ENCODE measurements at regions not wholly inside any gene's neighbourhood (a gene's known extent, or its start where the extent isn't known, plus 50 kb on each side); places are given as distances from the start of the nearest gene placed in this dataset.

- ATAC-seq (no peak), DNase-seq (ENCODE audit: extremely low read depth in 1 of 4, low spot score in 3 of 4) (no peak), FAIRE-seq (no peak)
- H3K4me2 ChIP-seq (ENCODE audit: insufficient read depth, low read length) = no peak overlapping the region
- CTCF ChIA-PET (ENCODE audit: low intra/inter-chr PET ratio) = no interaction called here
- H4K20me1 ChIP-seq (replicated peaks; ENCODE audit: control insufficient read depth, insufficient read depth, low read length) = no peaks in the 10 kb centered on the region
- H3K9ac ChIP-seq (ENCODE audit: insufficient read depth in 1 of 2, low read depth in 2 of 2, low read length in 2 of 2) = no peak overlapping the region
- no peaks in the 10 kb centered on the region for H3K79me2 ChIP-seq (ENCODE audit: control insufficient read depth, insufficient read depth, low read length)
- no peak overlapping the region for H3K27ac ChIP-seq (ENCODE audit: extremely low read depth, low read depth, low read length)
- no peaks in the 10 kb centered on the region for H3K9me3 ChIP-seq (replicated peaks; ENCODE audit: control insufficient read depth, insufficient read depth, low read depth, low read length)
- H3K4me1 ChIP-seq (replicated peaks in 1 of 2; ENCODE audit: control insufficient read depth in 2 of 2, insufficient read depth in 2 of 2, low read length in 2 of 2) = no peaks in the 10 kb centered on the region
- WGBS (ENCODE audit: insufficient coverage, low coverage, missing lambda C conversion rate) = under 1% methylated on average over 7 of the region's 7 CpGs
- no peaks in the 10 kb centered on the region for H3K36me3 ChIP-seq (ENCODE audit: control insufficient read depth, insufficient read depth, low read length)
- no peak for TF ChIP-seq ATF1 (CRISPR knock-in tag; IDR thresholded peaks at IDR 0.05)
- no peak for TF ChIP-seq ATF1 (tag; IDR thresholded peaks at IDR 0.05)
- TF ChIP-seq BRF1 (IDR thresholded peaks at IDR 0.05; ENCODE audit: borderline replicate concordance, extremely low read depth, insufficient read length) = no peak
- TF ChIP-seq NELFE (IDR thresholded peaks at IDR 0.05; ENCODE audit: insufficient read depth, insufficient read length) = no peak
- no peak for TF ChIP-seq TCF7L2 (IDR thresholded peaks at IDR 0.05; ENCODE audit: low read depth, low read length)
- TF ChIP-seq ZBTB11 (CRISPR knock-in tag; IDR thresholded peaks at IDR 0.05) = no peak
- no peak for TF ChIP-seq U2AF1 (optimal IDR thresholded peaks at IDR 0.05; ENCODE audit: low read depth, low read length)
- no peak for TF ChIP-seq ETV1 (tag; conservative IDR thresholded peaks at IDR 0.05; ENCODE audit: low read depth)
- H3K9me1 ChIP-seq (ENCODE audit: control insufficient read depth, insufficient read depth, low read length) = no peaks in the 10 kb centered on the region
- no peak overlapping the region for H3K4me3 ChIP-seq
- in situ Hi-C loops (cut with MboI) = no loop called here
- peaks cover 15 to 51% of the 10 kb centered on the region in 2 experiments; a peak in 4 of 5 replicates for H3K27me3 ChIP-seq (ENCODE audit: control insufficient read depth in 2 of 2, insufficient read depth in 2 of 2, low read length in 2 of 2)
- POLR2A ChIA-PET = interaction anchor here (0.7 kb wide), 1 partner anchor 11 kb away, joined by 3 read pairs; no protein-coding TSS in a partner anchor
- intact Hi-C loops (cut with micrococcal nuclease) = no loop called here
- no peak overlapping the region for H2AFZ ChIP-seq (ENCODE audit: low read depth, low read length)
- BruUV-seq (replicated peaks) = no TSS peak
Observed at GRCh38 chr11:126127284-126127845, 64.7 kb upstream of the CDON start.
